H1 (cell line): ENCODE measurements at regions not wholly inside any gene's neighbourhood (a gene's known extent, or its start where the extent isn't known, plus 50 kb on each side); places are given as distances from the start of the nearest gene placed in this dataset.
"Not testable (repeated sequence)": the region's sequence is repeated elsewhere in the genome, so short reads cannot be mapped to it uniquely, and the experiment has no call there.

Experiments used
- CTCF ChIA-PET: fragments of 300-600 bp; sonication (Branson Sonifier 250); formaldehyde crosslinking; loops from one replicate; lab custom pipeline; 2021; ENCODE audit not compliant: partially characterized antibody; lab: Charles Lee
- POLR2A ChIA-PET: fragments of 300-600 bp; sonication (Branson Sonifier 250); formaldehyde crosslinking; loops from one replicate; lab custom pipeline; 2021; ENCODE audit warnings: inconsistent platforms; ENCODE audit not compliant: partially characterized antibody; lab: Charles Lee
- DNase-seq, 2 experiments: peaks; one replicate each; pipeline versions ENCODE4 v3.0.0 to v3.0.0-alpha.2; 2010 to 2022; ENCODE audit warnings: low spot score in 2 of 2, low read depth in 1 of 2, mixed read lengths in 1 of 2
- FAIRE-seq: peaks from 2 replicates; lab custom pipeline; 2011; peaks lifted over from hg19 to GRCh38; lab: Jason Lieb, UNC
- H2AFZ ChIP-seq: 2 replicates; pipeline ENCODE4 v1.8.1; 2012; ENCODE audit warnings: low read length, inconsistent platforms
- H2AK5ac ChIP-seq: 2 replicates; pipeline ENCODE4 v1.6.1; 2013; ENCODE audit warnings: low read depth, low read length
- H2BK120ac ChIP-seq: replicated peaks from 2 replicates; pipeline ENCODE3; 2013; ENCODE audit warnings: low read depth, low read length, inconsistent platforms
- H2BK12ac ChIP-seq: 2 replicates; pipeline ENCODE4 v1.6.1; 2013; ENCODE audit warnings: low read depth, low read length
- H2BK15ac ChIP-seq: 2 replicates; pipeline ENCODE4 v1.6.1; 2013; ENCODE audit warnings: low read length
- H2BK20ac ChIP-seq: 2 replicates; pipeline ENCODE4 v1.6.1; 2013; ENCODE audit warnings: low read length
- H2BK5ac ChIP-seq: 2 replicates; pipeline ENCODE4 v1.6.1; 2013; ENCODE audit warnings: low read depth, low read length
- H3K14ac ChIP-seq: 2 replicates; pipeline ENCODE4 v1.6.1; 2013; ENCODE audit warnings: inconsistent platforms; ENCODE audit not compliant: insufficient read length
- H3K18ac ChIP-seq: 2 replicates; pipeline ENCODE4 v1.6.1; 2013; ENCODE audit warnings: low read length; ENCODE audit errors: extremely low read depth
- H3K23ac ChIP-seq: 2 replicates; pipeline ENCODE4 v1.6.1; 2013; ENCODE audit warnings: inconsistent platforms; ENCODE audit not compliant: insufficient read length
- H3K23me2 ChIP-seq: 2 replicates; pipeline ENCODE4 v1.6.1; 2013; ENCODE audit warnings: low read depth, low read length
- H3K27ac ChIP-seq: 2 replicates; pipeline ENCODE4 v1.6.1; 2011; ENCODE audit warnings: low read depth, low read length, inconsistent platforms
- H3K27me3 ChIP-seq, 4 experiments: replicated peaks in 1 of 4; 1 replicate in 1 of 4; 2 replicates in 3 of 4; pipeline versions ENCODE4 v1.6.1 to v1.8.1; 2011 to 2013; ENCODE audit warnings: low read length in 3 of 4, mild to moderate bottlenecking in 3 of 4, inconsistent platforms in 2 of 4, mixed read lengths in 2 of 4, moderate library complexity in 1 of 4; ENCODE audit not compliant: control insufficient read depth in 3 of 4, insufficient read depth in 3 of 4; ENCODE audit errors: extremely low read depth in 1 of 4
- H3K36me3 ChIP-seq, 4 experiments: 2 replicates each; pipeline versions ENCODE4 v1.6.1 to v1.8.1; 2011 to 2013; ENCODE audit warnings: mild to moderate bottlenecking in 4 of 4, low read length in 3 of 4, moderate library complexity in 2 of 4, control low read depth in 1 of 4, inconsistent platforms in 1 of 4; ENCODE audit not compliant: insufficient read depth in 4 of 4, control insufficient read depth in 2 of 4
- H3K4ac ChIP-seq: replicated peaks from 2 replicates; pipeline ENCODE3; 2013; ENCODE audit warnings: low read length, low read depth, mixed read lengths, inconsistent platforms; ENCODE audit not compliant: insufficient read length
- H3K4me1 ChIP-seq, 4 experiments: replicated peaks in 1 of 4; 1 replicate in 1 of 4; 2 replicates in 3 of 4; pipeline versions ENCODE4 v1.6.1 to v1.8.1; 2011 to 2013; ENCODE audit warnings: low read length in 3 of 4, inconsistent platforms in 2 of 4, mixed read lengths in 1 of 4; ENCODE audit not compliant: insufficient read depth in 4 of 4, control insufficient read depth in 3 of 4
- H3K4me2 ChIP-seq, 2 experiments: 2 replicates each; pipeline versions ENCODE4 v1.6.1 to v1.8.1; 2011 to 2013; ENCODE audit warnings: low read depth in 2 of 2, low read length in 2 of 2, control low read depth in 1 of 2, inconsistent platforms in 1 of 2, mild to moderate bottlenecking in 1 of 2; ENCODE audit not compliant: insufficient read depth in 1 of 2
- H3K4me3 ChIP-seq, 4 experiments: fragments of 200-600, 300-600 bp in 1 of 4; sonication (generic), shearing (Covaris generic), sonication (Bioruptor Twin) in 1 of 4; 2 replicates each; pipeline versions ENCODE4 v1.5.1 to v1.8.1; 2011 to 2016; ENCODE audit warnings: low read length in 4 of 4, low read depth in 3 of 4, control low read depth in 2 of 4, inconsistent platforms in 2 of 4, mild to moderate bottlenecking in 2 of 4, mixed read lengths in 1 of 4, moderate library complexity in 1 of 4; ENCODE audit not compliant: insufficient read depth in 2 of 4; ENCODE audit errors: extremely low read depth in 1 of 4
- H3K56ac ChIP-seq: replicated peaks from 2 replicates; pipeline ENCODE3; 2013; ENCODE audit warnings: low read depth, mild to moderate bottlenecking, mixed read lengths, low read length, inconsistent platforms; ENCODE audit not compliant: insufficient read length
- H3K79me1 ChIP-seq: 2 replicates; pipeline ENCODE4 v1.6.1; 2013; ENCODE audit warnings: low read depth, low read length, control low read depth
- H3K79me2 ChIP-seq, 2 experiments: 2 replicates each; pipeline versions ENCODE4 v1.6.1 to v1.8.1; 2012 to 2013; ENCODE audit warnings: low read length in 2 of 2, mild to moderate bottlenecking in 2 of 2, inconsistent platforms in 1 of 2; ENCODE audit not compliant: insufficient read depth in 2 of 2, control insufficient read depth in 1 of 2
- H3K9ac ChIP-seq, 4 experiments: replicated peaks in 1 of 4; 1 replicate in 1 of 4; 2 replicates in 3 of 4; pipeline versions ENCODE4 v1.6.1 to v1.8.1; 2011 to 2013; ENCODE audit warnings: low read depth in 3 of 4, low read length in 3 of 4, control low read depth in 2 of 4, mild to moderate bottlenecking in 2 of 4, moderate library complexity in 2 of 4, inconsistent platforms in 1 of 4; ENCODE audit errors: extremely low read depth in 1 of 4
- H3K9me3 ChIP-seq, 2 experiments: 2 replicates each; pipeline versions ENCODE4 v1.6.1 to v1.8.1; 2012 to 2013; ENCODE audit warnings: mild to moderate bottlenecking in 2 of 2, moderate library complexity in 2 of 2, control low read depth in 1 of 2, inconsistent platforms in 1 of 2, low read depth in 1 of 2, low read length in 1 of 2, mixed read lengths in 1 of 2; ENCODE audit not compliant: insufficient read depth in 2 of 2
- H4K20me1 ChIP-seq, 2 experiments: replicated peaks in 1 of 2; 2 replicates each; pipeline versions ENCODE3 to v1.8.1; 2011 to 2013; ENCODE audit warnings: inconsistent platforms in 2 of 2, low read length in 2 of 2, mild to moderate bottlenecking in 1 of 2; ENCODE audit not compliant: insufficient read depth in 2 of 2, control insufficient read depth in 1 of 2
- H4K5ac ChIP-seq: 2 replicates; pipeline ENCODE4 v1.6.1; 2013; ENCODE audit warnings: low read length, low read depth, mixed read lengths, inconsistent platforms; ENCODE audit not compliant: insufficient read length
- H4K8ac ChIP-seq: 2 replicates; pipeline ENCODE4 v1.8.0; 2013; ENCODE audit warnings: mild to moderate bottlenecking, moderate library complexity, low read length, inconsistent platforms; ENCODE audit not compliant: insufficient read depth; ENCODE audit errors: extremely low read depth
- H4K91ac ChIP-seq: replicated peaks from 2 replicates; pipeline ENCODE3; 2013; ENCODE audit warnings: low read length, mixed read lengths, inconsistent platforms; ENCODE audit not compliant: insufficient read length
- WGBS, 2 experiments: shearing (Covaris generic) in 1 of 2; methylation state at CpG; one replicate each; pipeline versions ENCODE4 v1.1.6 to v1.1.7; 2013 to 2015; ENCODE audit warnings: low lambda C conversion rate in 2 of 2, mixed read lengths in 2 of 2, inconsistent platforms in 1 of 2, low coverage in 1 of 2, missing lambda C conversion rate in 1 of 2; ENCODE audit not compliant: insufficient replicate concordance in 2 of 2, insufficient coverage in 1 of 2, insufficient read length in 1 of 2; ENCODE audit errors: extremely low coverage in 1 of 2, missing lambda C conversion rate in 1 of 2; 5-methylcytosine and 5-hydroxymethylcytosine counted together

- H4K8ac ChIP-seq, H3K9ac ChIP-seq, POLR2A ChIA-PET, H3K56ac ChIP-seq, H4K5ac ChIP-seq, H3K27me3 ChIP-seq, H3K79me2 ChIP-seq, H3K23ac ChIP-seq, H3K36me3 ChIP-seq, H3K4me1 ChIP-seq, H3K4me2 ChIP-seq, H2BK15ac ChIP-seq, H2BK120ac ChIP-seq, H2BK12ac ChIP-seq, H3K9me3 ChIP-seq, H2BK5ac ChIP-seq, FAIRE-seq, H3K79me1 ChIP-seq, H2AFZ ChIP-seq, H3K23me2 ChIP-seq, H2BK20ac ChIP-seq, H3K27ac ChIP-seq, H2AK5ac ChIP-seq, H4K20me1 ChIP-seq, DNase-seq, H3K4me3 ChIP-seq, H3K18ac ChIP-seq, H4K91ac ChIP-seq, H3K14ac ChIP-seq, H3K4ac ChIP-seq: not testable (repeated sequence)
- CTCF ChIA-PET, result interaction anchor here (1.1 to 32.4 kb wide), 9 partner anchors 6 to 240 kb away, joined by 3 to 665 read pairs (median 6); no protein-coding TSS in a partner anchor
- WGBS, 2 experiments, result 76% methylated on average over 5 of the region's 8 CpGs; no CpG with 5 or more reads in 1 of the 2 experiments
Measured at GRCh38 chr7:142503949-142504348, 245.3 kb upstream of the PRSS1 start.
